Keratinocyte (primary cell): ENCODE measurements at regions not wholly inside any gene's neighbourhood (a gene's known extent, or its start where the extent isn't known, plus 50 kb on each side); places are given as distances from the start of the nearest gene placed in this dataset.

Experiments
- DNase-seq: peaks from one replicate; pipeline ENCODE4 v3.0.0-alpha.2; 2011; ENCODE audit warnings: low read depth, missing footprints, low spot score
- FAIRE-seq: peaks from 2 replicates; lab custom pipeline; 2011; peaks lifted over from hg19 to GRCh38; lab: Jason Lieb, UNC
- H2AFZ ChIP-seq: 2 replicates; pipeline ENCODE4 v1.6.0; 2012; ENCODE audit warnings: low read length, control low read depth, inconsistent platforms; ENCODE audit not compliant: control insufficient read depth
- H3K27ac ChIP-seq: 2 replicates; pipeline ENCODE4 v1.5.1; 2011; ENCODE audit warnings: low read length; ENCODE audit not compliant: control insufficient read depth, insufficient read depth
- H3K27me3 ChIP-seq: 3 replicates; pipeline ENCODE4 v1.6.0; 2011; ENCODE audit warnings: low read length; ENCODE audit not compliant: control insufficient read depth, insufficient read depth; ENCODE audit errors: extremely low read depth
- H3K36me3 ChIP-seq, 2 experiments: 2 replicates in 1 of 2; 3 replicates in 1 of 2; pipeline ENCODE4 v1.5.1; 2011; ENCODE audit warnings: low read length in 2 of 2, mild to moderate bottlenecking in 1 of 2; ENCODE audit not compliant: control insufficient read depth in 2 of 2, insufficient read depth in 2 of 2; ENCODE audit errors: extremely low read depth in 1 of 2
- H3K4me1 ChIP-seq: 3 replicates; pipeline ENCODE4 v1.5.1; 2011; ENCODE audit warnings: low read length; ENCODE audit not compliant: control insufficient read depth, insufficient read depth; ENCODE audit errors: extremely low read depth
- H3K4me2 ChIP-seq: 3 replicates; pipeline ENCODE4 v1.6.0; 2011; ENCODE audit warnings: low read depth, low read length; ENCODE audit not compliant: control insufficient read depth, insufficient read depth; ENCODE audit errors: extremely low read depth
- H3K4me3 ChIP-seq, 3 experiments: fragments of 200-600 bp in 1 of 3; sonication (generic) in 1 of 3; 2 replicates in 2 of 3; 3 replicates in 1 of 3; pipeline ENCODE4 v1.5.1; 2011 to 2016; ENCODE audit warnings: low read length in 3 of 3, mild to moderate bottlenecking in 3 of 3, control low read depth in 2 of 3, inconsistent platforms in 1 of 3, low read depth in 1 of 3, mixed read lengths in 1 of 3, mixed run types in 1 of 3, moderate library complexity in 1 of 3; ENCODE audit not compliant: control insufficient read depth in 2 of 3, insufficient read depth in 2 of 3; ENCODE audit errors: extremely low read depth in 1 of 3
- H3K79me2 ChIP-seq: 2 replicates; pipeline ENCODE4 v1.6.0; 2012; ENCODE audit warnings: low read length; ENCODE audit not compliant: control insufficient read depth, insufficient read depth
- H3K9ac ChIP-seq: 3 replicates; pipeline ENCODE4 v1.6.0; 2011; ENCODE audit warnings: low read length; ENCODE audit not compliant: control insufficient read depth, insufficient read depth; ENCODE audit errors: extremely low read depth
- H3K9me1 ChIP-seq: 3 replicates; pipeline ENCODE4 v1.6.0; 2011; ENCODE audit warnings: low read length; ENCODE audit not compliant: control insufficient read depth, insufficient read depth; ENCODE audit errors: extremely low read depth
- H3K9me3 ChIP-seq: 2 replicates; pipeline ENCODE4 v1.5.1; 2012; ENCODE audit warnings: low read depth, low read length; ENCODE audit not compliant: control insufficient read depth
- H4K20me1 ChIP-seq: 3 replicates; pipeline ENCODE4 v1.6.0; 2011; ENCODE audit warnings: low read length; ENCODE audit not compliant: control insufficient read depth, insufficient read depth; ENCODE audit errors: extremely low read depth
- EZH2 ChIP-seq: IDR thresholded peaks from one replicate; pipeline ENCODE4 v1.6.1; 2012; ENCODE audit warnings: inconsistent platforms, mild to moderate bottlenecking, low read length, moderate library complexity
- dilution Hi-C: fragments of 300-500 bp; cut with MboI; formaldehyde crosslinking; loops from one replicate; pipeline ENCODE4 v1.7.0; 2020; ENCODE audit warnings: low sequenced_read_pairs; ENCODE audit not compliant: extremely low pct_ligation_motif_present
- TF ChIP-seq, protein P1 (sequence below), 3 experiments: IDR thresholded peaks in 1 of 3; conservative IDR thresholded peaks in 1 of 3; optimal IDR thresholded peaks in 1 of 3; 2 replicates in 2 of 3; 3 replicates in 1 of 3; pipeline versions ENCODE3 to v1.5.1; 2011; ENCODE audit warnings: low read length in 3 of 3, mild to moderate bottlenecking in 3 of 3, moderate library complexity in 2 of 3, control low read depth in 1 of 3, inconsistent platforms in 1 of 3; ENCODE audit not compliant: insufficient read depth in 2 of 3; ENCODE audit errors: extremely low read depth in 1 of 3

DNA sequence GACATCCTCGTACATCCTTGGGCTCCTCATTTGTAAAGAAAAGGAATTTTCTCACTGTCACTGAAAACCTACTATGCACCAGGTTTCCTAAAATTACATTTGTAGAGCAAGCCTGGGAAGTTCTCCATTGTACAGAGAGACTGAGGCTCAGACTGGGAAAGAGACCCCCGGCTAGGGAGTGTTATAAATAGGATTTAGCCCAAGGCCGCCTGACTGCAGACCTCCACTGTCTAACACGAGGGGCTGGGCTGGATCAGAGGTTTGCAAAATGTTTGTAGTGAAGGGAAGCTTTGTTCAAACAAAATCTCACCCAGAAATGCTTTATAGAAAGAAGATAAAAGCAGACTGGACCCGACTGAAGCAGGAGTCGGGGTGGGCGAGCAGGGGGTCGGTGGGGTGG, 131.3 kb downstream of the ACTL8 start:
- DNase-seq (no peak), FAIRE-seq (no peak)
- Histone ChIP-seq H3K4me1 (no peaks in the 10 kb centered on the region), H4K20me1 (no peaks in the 10 kb centered on the region), H3K9ac (no peak overlapping the region), H3K79me2 (no peaks in the 10 kb centered on the region), H3K36me3 (no peaks in the 10 kb centered on the region), H3K27ac (no peak overlapping the region), H3K9me1 (no peaks in the 10 kb centered on the region), H3K27me3 (peaks cover 13% of the 10 kb centered on the region), H3K4me2 (no peak overlapping the region), H2AFZ (no peak overlapping the region), H3K4me3 (no peak overlapping the region), H3K9me3 (no peaks in the 10 kb centered on the region)
- TF ChIP-seq, protein P1, sequence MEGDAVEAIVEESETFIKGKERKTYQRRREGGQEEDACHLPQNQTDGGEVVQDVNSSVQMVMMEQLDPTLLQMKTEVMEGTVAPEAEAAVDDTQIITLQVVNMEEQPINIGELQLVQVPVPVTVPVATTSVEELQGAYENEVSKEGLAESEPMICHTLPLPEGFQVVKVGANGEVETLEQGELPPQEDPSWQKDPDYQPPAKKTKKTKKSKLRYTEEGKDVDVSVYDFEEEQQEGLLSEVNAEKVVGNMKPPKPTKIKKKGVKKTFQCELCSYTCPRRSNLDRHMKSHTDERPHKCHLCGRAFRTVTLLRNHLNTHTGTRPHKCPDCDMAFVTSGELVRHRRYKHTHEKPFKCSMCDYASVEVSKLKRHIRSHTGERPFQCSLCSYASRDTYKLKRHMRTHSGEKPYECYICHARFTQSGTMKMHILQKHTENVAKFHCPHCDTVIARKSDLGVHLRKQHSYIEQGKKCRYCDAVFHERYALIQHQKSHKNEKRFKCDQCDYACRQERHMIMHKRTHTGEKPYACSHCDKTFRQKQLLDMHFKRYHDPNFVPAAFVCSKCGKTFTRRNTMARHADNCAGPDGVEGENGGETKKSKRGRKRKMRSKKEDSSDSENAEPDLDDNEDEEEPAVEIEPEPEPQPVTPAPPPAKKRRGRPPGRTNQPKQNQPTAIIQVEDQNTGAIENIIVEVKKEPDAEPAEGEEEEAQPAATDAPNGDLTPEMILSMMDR (optimal IDR thresholded peaks at IDR 0.05 in 1 of 3, IDR thresholded peaks at IDR 0.05 in 1 of 3, conservative IDR thresholded peaks at IDR 0.05 in 1 of 3; ENCODE audit: extremely low read depth in 1 of 3, insufficient read depth in 2 of 3, low read length in 3 of 3): no peak
- no peak for TF ChIP-seq EZH2
- dilution Hi-C loops: no loop called here

DNA sequence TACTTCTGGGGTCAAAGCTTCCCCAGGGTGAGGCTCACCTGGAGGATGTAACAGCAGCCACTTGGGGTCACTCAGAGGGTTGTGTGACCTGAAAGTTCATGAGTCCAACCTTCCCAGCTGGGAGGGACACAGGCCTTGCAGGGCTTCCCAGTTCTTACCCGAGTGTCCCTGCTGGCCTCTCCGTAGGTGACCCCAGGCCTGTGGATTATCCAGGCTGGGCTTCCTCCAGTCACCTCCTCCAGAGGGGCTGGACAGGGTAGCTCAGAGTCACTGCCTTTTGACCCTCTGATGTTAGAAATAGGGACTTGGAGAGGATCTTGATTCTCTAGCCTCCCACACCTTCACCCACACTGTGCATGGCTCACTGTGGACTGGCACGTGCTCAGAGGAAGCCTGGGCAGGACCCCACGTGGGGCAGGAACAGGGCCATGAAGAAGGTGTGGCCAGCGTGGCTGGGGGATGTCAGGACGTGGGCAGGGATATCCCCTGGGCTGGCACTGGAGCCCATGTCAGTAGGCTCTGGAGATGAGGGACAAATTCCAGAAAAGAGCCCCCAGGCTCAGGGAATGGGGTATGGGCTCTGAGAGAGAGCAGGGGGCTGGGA, 131.8 kb downstream of the ACTL8 start:
- Histone ChIP-seq H3K9me3 (no peaks in the 10 kb centered on the region), H4K20me1 (no peaks in the 10 kb centered on the region), H3K4me1 (no peaks in the 10 kb centered on the region), H2AFZ (no peak overlapping the region), H3K9ac (no peak overlapping the region), H3K4me3 (no peak overlapping the region), H3K79me2 (no peaks in the 10 kb centered on the region), H3K27me3 (peaks cover 14% of the 10 kb centered on the region), H3K36me3 (no peaks in the 10 kb centered on the region), H3K27ac (no peak overlapping the region), H3K4me2 (no peak overlapping the region), H3K9me1 (no peaks in the 10 kb centered on the region)
- dilution Hi-C loops: no loop called here
- DNase-seq: no peak
- no peak for FAIRE-seq
- TF ChIP-seq EZH2: no peak
- TF ChIP-seq, protein P1 (optimal IDR thresholded peaks at IDR 0.05 in 1 of 3, IDR thresholded peaks at IDR 0.05 in 1 of 3, conservative IDR thresholded peaks at IDR 0.05 in 1 of 3; ENCODE audit: extremely low read depth in 1 of 3, insufficient read depth in 2 of 3, low read length in 3 of 3): no peak
